ENCODE measurements at regions not wholly inside any gene's neighbourhood (a gene's known extent, or its start where the extent isn't known, plus 50 kb on each side); places are given as distances from the start of the nearest gene placed in this dataset.
"Not testable (repeated sequence)": the region's sequence is repeated elsewhere in the genome, so short reads cannot be mapped to it uniquely, and the experiment has no call there.

DNA sequence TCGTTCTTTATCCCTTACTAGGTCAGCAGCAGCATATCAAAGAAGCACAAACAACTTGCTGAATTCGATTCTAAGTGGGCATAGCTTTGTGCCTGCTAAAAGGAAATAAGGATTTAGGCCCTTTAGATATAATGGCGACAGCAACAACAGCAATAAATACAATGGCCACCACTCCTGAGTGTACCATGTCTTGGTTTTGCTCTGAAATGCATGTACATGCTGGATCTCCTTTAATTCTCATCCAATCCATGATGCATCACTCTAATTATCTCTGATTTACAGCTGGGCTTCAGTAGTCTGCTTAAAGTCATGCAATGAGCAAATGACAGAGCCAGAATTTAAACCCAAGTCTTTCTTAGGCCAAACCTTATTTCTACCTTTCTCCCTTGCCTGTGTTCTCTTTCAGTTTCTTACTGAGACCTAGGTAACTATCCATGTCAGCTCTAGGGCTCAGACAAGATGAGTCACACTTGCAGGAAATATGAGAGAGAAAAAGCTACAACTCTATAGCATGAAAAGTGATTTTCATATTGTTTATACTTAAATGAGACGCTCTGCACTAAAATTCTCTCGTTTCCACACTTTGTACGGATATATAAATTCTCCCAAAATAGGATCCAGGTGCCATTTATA lies 111.8 kb downstream of the HMHB1 start:
- H3K4me3 ChIP-seq (ENCODE audit: low read depth, low read length): peak overlapping the region; percentile 32; the same call in 1 of the 2 replicates
- H3K27me3 ChIP-seq (ENCODE audit: insufficient read depth, low read length): no peaks in the 10 kb centered on the region
- H3K4me1 ChIP-seq (ENCODE audit: control insufficient read depth, insufficient read depth, low read length, unreplicated experiment): peaks cover 46% of the 10 kb centered on the region
- H3K79me2 ChIP-seq (ENCODE audit: control insufficient read depth, insufficient read depth, low read length, unreplicated experiment): no peaks in the 10 kb centered on the region
- peak overlapping the region; percentile 73 for H2AFZ ChIP-seq (ENCODE audit: low read length, unreplicated experiment)
- peak overlapping the region; percentile 100 for H3K27ac ChIP-seq (ENCODE audit: low read depth, low read length)
- H3K36me3 ChIP-seq (ENCODE audit: insufficient read depth, low read length): no peaks in the 10 kb centered on the region

DNA sequence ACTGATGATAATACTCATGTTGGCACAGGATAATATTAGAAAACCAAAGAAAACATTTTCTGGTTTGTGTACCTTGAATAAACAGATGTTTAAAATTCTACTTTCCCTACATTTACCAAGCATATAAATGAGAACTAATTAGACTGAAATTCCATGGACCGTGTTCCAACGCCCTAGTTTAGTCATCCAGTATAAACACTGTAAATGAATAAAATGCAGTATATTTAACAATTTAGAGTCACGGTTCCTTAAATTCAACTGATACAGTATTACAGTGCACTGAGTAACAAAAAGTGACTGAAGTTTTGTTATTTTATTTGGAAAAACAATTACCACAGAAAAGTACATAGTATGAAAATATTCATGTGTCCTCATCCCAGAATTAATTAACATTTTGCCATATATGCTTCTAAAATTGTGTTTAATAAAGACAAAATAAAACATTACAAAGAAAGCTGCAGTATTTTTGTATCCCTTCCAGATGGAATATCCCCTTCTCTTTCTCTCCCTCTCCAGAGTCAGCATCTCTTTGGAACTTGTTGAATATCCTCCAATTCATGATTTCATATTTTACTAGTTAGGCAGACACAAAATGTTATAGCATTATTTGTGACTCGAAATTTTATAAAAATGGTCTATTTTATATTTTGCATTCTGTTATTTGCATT lies 112.5 kb downstream of the HMHB1 start:
- Histone ChIP-seq H3K79me2 (ENCODE audit: control insufficient read depth, insufficient read depth, low read length, unreplicated experiment) (no peaks in the 10 kb centered on the region), H3K27ac (ENCODE audit: low read depth, low read length) (peak overlapping the region; percentile 100), H3K4me3 (ENCODE audit: low read depth, low read length) (peak overlapping the region; percentile 32; the same call in 1 of the 2 replicates), H3K27me3 (ENCODE audit: insufficient read depth, low read length) (no peaks in the 10 kb centered on the region), H3K4me1 (ENCODE audit: control insufficient read depth, insufficient read depth, low read length, unreplicated experiment) (peaks cover 46% of the 10 kb centered on the region), H3K36me3 (ENCODE audit: insufficient read depth, low read length) (no peaks in the 10 kb centered on the region), H2AFZ (ENCODE audit: low read length, unreplicated experiment) (peak overlapping the region; percentile 73)

GRCh38 chr5:143924979-143925325 lies 113.0 kb downstream of the HMHB1 start:
- peaks cover 46% of the 10 kb centered on the region for H3K4me1 ChIP-seq (ENCODE audit: control insufficient read depth, insufficient read depth, low read length, unreplicated experiment)
- not testable (repeated sequence) for H2AFZ ChIP-seq (ENCODE audit: low read length, unreplicated experiment); H3K27me3 ChIP-seq (ENCODE audit: insufficient read depth, low read length); H3K27ac ChIP-seq (ENCODE audit: low read depth, low read length); H3K36me3 ChIP-seq (ENCODE audit: insufficient read depth, low read length); H3K79me2 ChIP-seq (ENCODE audit: control insufficient read depth, insufficient read depth, low read length, unreplicated experiment); H3K4me3 ChIP-seq (ENCODE audit: low read depth, low read length)

DNA sequence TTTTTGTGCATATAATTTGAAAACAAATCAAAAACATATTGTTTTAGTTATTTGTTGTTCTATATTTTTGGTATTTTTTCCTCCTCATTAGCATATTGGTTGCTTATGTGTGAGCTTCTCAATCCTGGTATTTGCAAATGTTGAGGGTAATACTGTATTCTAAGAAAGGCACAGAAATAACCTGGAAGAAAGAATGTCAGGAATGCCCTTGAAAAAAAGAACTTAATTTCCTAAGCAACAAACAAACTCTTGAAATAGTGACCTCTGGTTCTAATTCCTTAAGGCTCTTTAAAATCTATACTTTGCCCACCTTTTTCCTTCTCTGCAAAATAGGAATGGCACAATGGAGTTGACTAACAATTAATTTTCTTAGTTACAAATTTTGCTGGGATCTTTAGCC lies 117.5 kb downstream of the HMHB1 start:
- Histone ChIP-seq H3K27ac (ENCODE audit: low read depth, low read length) (no peak overlapping the region), H3K4me1 (ENCODE audit: control insufficient read depth, insufficient read depth, low read length, unreplicated experiment) (peaks cover 20% of the 10 kb centered on the region), H3K79me2 (ENCODE audit: control insufficient read depth, insufficient read depth, low read length, unreplicated experiment) (no peaks in the 10 kb centered on the region), H3K36me3 (ENCODE audit: insufficient read depth, low read length) (no peaks in the 10 kb centered on the region), H3K4me3 (ENCODE audit: low read depth, low read length) (no peak overlapping the region), H3K27me3 (ENCODE audit: insufficient read depth, low read length) (no peaks in the 10 kb centered on the region), H2AFZ (ENCODE audit: low read length, unreplicated experiment) (no peak overlapping the region)

DNA sequence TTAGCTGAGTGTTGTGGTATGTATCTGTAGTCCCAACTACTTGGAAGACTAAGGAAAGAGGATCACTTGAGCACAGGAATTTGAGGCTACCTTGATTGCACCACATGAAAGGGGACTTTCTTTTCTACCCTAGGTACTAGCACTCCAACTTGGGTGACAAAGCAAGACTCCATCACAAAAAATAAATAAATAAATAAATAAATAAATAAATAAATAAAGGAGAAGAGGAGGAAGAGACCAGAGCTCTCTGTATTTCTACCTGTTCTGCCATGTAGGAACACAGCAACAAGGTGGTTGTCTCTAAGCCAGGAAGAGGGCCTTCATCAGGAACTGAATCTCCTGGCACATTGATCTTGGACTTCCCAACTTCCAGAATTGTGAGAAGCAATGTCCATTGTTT lies 118.6 kb downstream of the HMHB1 start:
- H3K4me1 ChIP-seq (ENCODE audit: control insufficient read depth, insufficient read depth, low read length, unreplicated experiment): peaks cover 17% of the 10 kb centered on the region
- no peak overlapping the region for H3K27ac ChIP-seq (ENCODE audit: low read depth, low read length)
- no peaks in the 10 kb centered on the region for H3K36me3 ChIP-seq (ENCODE audit: insufficient read depth, low read length)
- H2AFZ ChIP-seq (ENCODE audit: low read length, unreplicated experiment): no peak overlapping the region
- no peak overlapping the region for H3K4me3 ChIP-seq (ENCODE audit: low read depth, low read length)
- no peaks in the 10 kb centered on the region for H3K79me2 ChIP-seq (ENCODE audit: control insufficient read depth, insufficient read depth, low read length, unreplicated experiment)
- no peaks in the 10 kb centered on the region for H3K27me3 ChIP-seq (ENCODE audit: insufficient read depth, low read length)

DNA sequence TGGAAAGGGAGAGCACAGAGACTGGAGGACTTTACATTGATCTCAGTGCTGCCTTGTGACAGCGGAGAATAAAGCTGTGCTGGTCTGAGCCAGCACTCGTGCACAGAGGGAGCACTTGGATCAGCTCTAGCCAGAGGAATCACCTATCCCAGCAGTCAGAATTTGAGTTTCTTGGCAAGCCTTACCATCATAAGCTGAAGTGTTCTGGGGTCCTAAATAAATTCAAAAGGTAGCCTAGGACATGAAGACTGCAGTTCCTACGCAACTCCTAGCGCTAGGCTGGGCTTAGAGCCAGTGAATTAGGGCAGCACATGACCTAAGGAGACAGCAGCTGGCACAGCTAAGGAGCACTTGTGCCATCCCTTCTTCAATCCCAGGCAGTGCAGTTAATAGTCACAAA lies 119.5 kb downstream of the HMHB1 start:
- no peaks in the 10 kb centered on the region for H3K27me3 ChIP-seq (ENCODE audit: insufficient read depth, low read length)
- H3K36me3 ChIP-seq (ENCODE audit: insufficient read depth, low read length): no peaks in the 10 kb centered on the region
- H3K79me2 ChIP-seq (ENCODE audit: control insufficient read depth, insufficient read depth, low read length, unreplicated experiment): no peaks in the 10 kb centered on the region
- H3K4me1 ChIP-seq (ENCODE audit: control insufficient read depth, insufficient read depth, low read length, unreplicated experiment): peaks cover 17% of the 10 kb centered on the region
- no peak overlapping the region for H3K27ac ChIP-seq (ENCODE audit: low read depth, low read length)
- H2AFZ ChIP-seq (ENCODE audit: low read length, unreplicated experiment): no peak overlapping the region
- H3K4me3 ChIP-seq (ENCODE audit: low read depth, low read length): no peak overlapping the region

DNA sequence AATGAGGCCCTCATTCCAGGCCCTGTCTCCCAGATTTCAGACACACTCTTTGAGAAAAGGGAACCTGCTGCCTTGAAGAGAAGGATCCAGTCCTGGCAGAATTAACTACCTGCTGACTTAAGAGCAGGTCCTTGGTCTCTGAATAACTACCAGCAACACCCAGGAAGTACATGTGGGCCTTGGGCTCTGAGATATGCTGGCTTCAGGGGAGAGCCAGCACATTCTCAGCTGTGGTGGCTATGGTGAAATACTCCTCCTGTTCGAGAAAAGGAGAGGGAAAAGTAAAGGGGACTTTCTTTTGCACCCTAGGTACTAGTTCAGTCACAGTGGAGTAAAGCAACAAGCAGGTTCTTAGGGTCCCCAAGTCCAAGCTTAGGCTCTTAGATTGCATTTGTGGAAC lies 120.0 kb downstream of the HMHB1 start:
- H3K27me3 ChIP-seq (ENCODE audit: insufficient read depth, low read length): no peaks in the 10 kb centered on the region
- no peaks in the 10 kb centered on the region; the same call in 1 of the 2 replicates for H3K36me3 ChIP-seq (ENCODE audit: insufficient read depth, low read length)
- peaks cover 17% of the 10 kb centered on the region for H3K4me1 ChIP-seq (ENCODE audit: control insufficient read depth, insufficient read depth, low read length, unreplicated experiment)
- H2AFZ ChIP-seq (ENCODE audit: low read length, unreplicated experiment): no peak overlapping the region
- no peak overlapping the region for H3K4me3 ChIP-seq (ENCODE audit: low read depth, low read length)
- no peak overlapping the region for H3K27ac ChIP-seq (ENCODE audit: low read depth, low read length)
- H3K79me2 ChIP-seq (ENCODE audit: control insufficient read depth, insufficient read depth, low read length, unreplicated experiment): no peaks in the 10 kb centered on the region

DNA sequence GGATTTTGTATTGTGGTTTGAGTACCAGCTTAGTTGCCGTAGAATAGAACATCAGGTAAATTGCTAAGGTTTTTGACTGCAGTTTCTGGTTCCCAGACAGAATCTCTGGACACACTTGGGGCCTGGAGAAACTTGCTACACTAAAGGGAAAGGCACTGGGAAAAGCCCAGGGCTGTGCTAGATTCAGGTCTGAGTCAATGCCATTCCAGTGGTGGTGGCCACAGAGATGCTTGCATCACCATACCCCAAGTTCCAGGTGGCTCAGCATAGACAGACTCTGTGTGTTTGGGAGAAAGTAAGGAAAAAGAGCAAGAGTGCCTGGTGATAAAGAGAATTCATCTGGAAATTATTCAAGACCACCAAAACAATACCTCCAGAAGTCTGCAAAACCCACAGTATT lies 120.6 kb downstream of the HMHB1 start:
- Histone ChIP-seq H3K27me3 (ENCODE audit: insufficient read depth, low read length) (no peaks in the 10 kb centered on the region), H3K27ac (ENCODE audit: low read depth, low read length) (no peak overlapping the region), H2AFZ (ENCODE audit: low read length, unreplicated experiment) (peak overlapping the region; percentile 32)

GRCh38 chr5:143933451-143933850 lies 121.5 kb downstream of the HMHB1 start:
- Histone ChIP-seq H3K79me2 (ENCODE audit: control insufficient read depth, insufficient read depth, low read length, unreplicated experiment) (no peaks in the 10 kb centered on the region), H3K4me1 (ENCODE audit: control insufficient read depth, insufficient read depth, low read length, unreplicated experiment) (peaks cover 17% of the 10 kb centered on the region), H3K27me3 (ENCODE audit: insufficient read depth, low read length) (no peaks in the 10 kb centered on the region), H2AFZ (ENCODE audit: low read length, unreplicated experiment) (no peak overlapping the region), H3K4me3 (ENCODE audit: low read depth, low read length) (no peak overlapping the region), H3K36me3 (ENCODE audit: insufficient read depth, low read length) (no peaks in the 10 kb centered on the region; the same call in 1 of the 2 replicates), H3K27ac (ENCODE audit: low read depth, low read length) (no peak overlapping the region)

More for the DNA sequence above, 120.6 kb downstream of the HMHB1 start:
- Histone ChIP-seq H3K4me1 (ENCODE audit: control insufficient read depth, insufficient read depth, low read length, unreplicated experiment) (peaks cover 17% of the 10 kb centered on the region), H3K4me3 (ENCODE audit: low read depth, low read length) (no peak overlapping the region), H3K79me2 (ENCODE audit: control insufficient read depth, insufficient read depth, low read length, unreplicated experiment) (no peaks in the 10 kb centered on the region), H3K36me3 (ENCODE audit: insufficient read depth, low read length) (no peaks in the 10 kb centered on the region; the same call in 1 of the 2 replicates)

- Histone ChIP-seq H3K36me3 (ENCODE audit: insufficient read depth, low read length) (no peaks in the 10 kb centered on the region; the same call in 1 of the 2 replicates), H3K4me3 (ENCODE audit: low read depth, low read length) (no peak overlapping the region), H3K27ac (ENCODE audit: low read depth, low read length) (no peak overlapping the region), H3K4me1 (ENCODE audit: control insufficient read depth, insufficient read depth, low read length, unreplicated experiment) (peaks cover 17% of the 10 kb centered on the region), H3K27me3 (ENCODE audit: insufficient read depth, low read length) (no peaks in the 10 kb centered on the region), H3K79me2 (ENCODE audit: control insufficient read depth, insufficient read depth, low read length, unreplicated experiment) (no peaks in the 10 kb centered on the region), H2AFZ (ENCODE audit: low read length, unreplicated experiment) (no peak overlapping the region)
These were observed 122.9 kb downstream of the HMHB1 start for GRCh38 chr5:143934821-143935220.

DNA sequence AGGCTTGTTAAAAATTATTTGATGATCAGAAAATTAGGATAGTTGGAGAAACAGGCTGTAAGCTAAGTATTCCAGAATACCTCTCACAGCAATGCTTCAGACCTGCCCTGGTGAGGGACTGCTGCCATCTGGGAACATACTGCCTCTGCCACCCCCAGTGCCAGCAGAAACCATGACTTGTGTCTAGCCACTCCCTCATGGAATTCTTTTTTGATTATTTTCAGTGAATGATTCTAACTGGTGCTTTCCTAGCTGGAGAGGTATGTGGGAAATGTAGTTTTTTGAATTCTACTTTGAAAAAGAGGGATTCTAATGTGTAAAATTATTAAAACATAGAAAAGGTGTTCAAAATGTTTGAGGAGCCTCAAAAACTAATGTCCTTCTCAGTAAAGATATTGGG lies 126.3 kb downstream of the HMHB1 start:
- Histone ChIP-seq H3K4me1 (ENCODE audit: control insufficient read depth, insufficient read depth, low read length, unreplicated experiment) (peaks cover 8% of the 10 kb centered on the region), H2AFZ (ENCODE audit: low read length, unreplicated experiment) (no peak overlapping the region), H3K79me2 (ENCODE audit: control insufficient read depth, insufficient read depth, low read length, unreplicated experiment) (no peaks in the 10 kb centered on the region), H3K27me3 (ENCODE audit: insufficient read depth, low read length) (no peaks in the 10 kb centered on the region), H3K36me3 (ENCODE audit: insufficient read depth, low read length) (no peaks in the 10 kb centered on the region; the same call in 1 of the 2 replicates), H3K4me3 (ENCODE audit: low read depth, low read length) (no peak overlapping the region), H3K27ac (ENCODE audit: low read depth, low read length) (no peak overlapping the region)

All from ACC112 (cell line).